Activated CD4-positive, alpha-beta T cell treated with anti-CD3 and anti-CD28 coated beads, Interleukin-2, amount 50 U/mL, for 24 hours (primary cell): ENCODE measurements at regions not wholly inside any gene's neighbourhood (a gene's known extent, or its start where the extent isn't known, plus 50 kb on each side); places are given as distances from the start of the nearest gene placed in this dataset.

Experiments used
- DNase-seq, 2 donors: peaks; one replicate each; pipeline ENCODE4 v3.0.0-alpha.2; 2020; ENCODE audit warnings: low read depth in 1 of 2, low spot score in 1 of 2

GRCh38 chr15:35724626-35725025, 178.7 kb upstream of the DPH6 start:
- no peak for DNase-seq

DNA sequence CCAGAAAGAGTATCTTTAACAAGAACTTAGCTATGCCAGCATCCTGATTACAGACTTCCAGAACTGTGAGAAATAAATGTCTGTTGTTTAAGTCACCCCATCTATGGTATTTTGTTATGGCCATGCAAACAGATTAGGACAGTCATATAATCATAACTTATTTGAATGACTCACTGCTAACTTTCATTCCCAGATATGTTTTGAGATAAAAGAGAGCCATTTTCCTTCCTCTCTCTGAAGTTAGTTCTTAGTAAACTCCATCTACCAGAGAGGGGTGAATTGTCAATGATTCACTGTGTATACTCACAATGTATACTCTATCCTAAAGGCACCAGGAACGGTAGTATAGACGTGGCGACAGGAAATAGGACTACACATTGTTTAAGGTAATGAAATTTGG, 179.4 kb upstream of the DPH6 start:
- no peak for DNase-seq

- DNase-seq = no peak
Observed at GRCh38 chr15:35727627-35728026, 181.7 kb upstream of the DPH6 start.

GRCh38 chr15:35728219-35728940, 182.4 kb upstream of the DPH6 start:
- DNase-seq = no peak

- no peak for DNase-seq
Observed at GRCh38 chr15:35736150-35736549, 190.2 kb upstream of the DPH6 start.

DNA sequence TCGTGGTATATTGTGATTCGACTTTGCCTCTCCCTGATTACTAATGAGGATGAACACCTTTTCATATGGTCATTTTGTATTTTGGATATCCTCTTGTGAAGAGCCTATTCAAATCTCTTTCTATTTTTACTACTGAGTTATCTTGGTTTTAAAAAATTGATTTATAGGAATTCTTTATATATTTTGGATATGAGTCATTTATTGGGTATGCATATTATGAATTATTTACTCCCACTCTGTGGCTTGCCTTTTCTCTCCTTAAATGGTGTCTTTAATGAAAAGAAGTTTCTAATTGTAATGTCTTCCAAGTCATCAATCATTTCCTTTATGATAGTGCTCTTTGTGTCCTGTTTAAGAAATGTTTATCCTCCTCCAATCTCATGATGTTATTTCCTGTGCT, 191.5 kb upstream of the DPH6 start:
- DNase-seq = no peak

DNA sequence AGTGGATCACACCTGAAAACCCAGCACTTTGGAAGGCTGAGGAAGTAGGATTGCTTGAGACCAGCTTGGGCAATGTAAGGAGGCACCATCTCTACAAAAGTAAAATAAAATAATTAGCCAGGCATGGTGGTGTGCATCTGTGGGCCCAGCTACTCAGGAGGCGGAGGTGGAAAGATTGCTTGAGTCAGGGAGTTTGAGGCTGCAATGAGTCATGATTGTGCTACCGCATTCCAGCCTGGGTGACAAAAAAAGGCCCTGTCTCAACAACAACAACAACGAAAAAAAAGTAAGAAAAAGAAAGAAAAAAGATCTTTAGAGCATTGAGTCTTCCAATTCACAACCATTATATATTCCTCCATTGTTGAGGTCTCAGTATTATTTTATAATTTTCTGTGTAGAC, 192.4 kb upstream of the DPH6 start:
- DNase-seq = no peak

- DNase-seq = no peak
Observed at GRCh38 chr15:35740761-35741160, 194.8 kb upstream of the DPH6 start.

- DNase-seq = no peak
Observed at GRCh38 chr15:35741395-35741794, 195.4 kb upstream of the DPH6 start.

DNA sequence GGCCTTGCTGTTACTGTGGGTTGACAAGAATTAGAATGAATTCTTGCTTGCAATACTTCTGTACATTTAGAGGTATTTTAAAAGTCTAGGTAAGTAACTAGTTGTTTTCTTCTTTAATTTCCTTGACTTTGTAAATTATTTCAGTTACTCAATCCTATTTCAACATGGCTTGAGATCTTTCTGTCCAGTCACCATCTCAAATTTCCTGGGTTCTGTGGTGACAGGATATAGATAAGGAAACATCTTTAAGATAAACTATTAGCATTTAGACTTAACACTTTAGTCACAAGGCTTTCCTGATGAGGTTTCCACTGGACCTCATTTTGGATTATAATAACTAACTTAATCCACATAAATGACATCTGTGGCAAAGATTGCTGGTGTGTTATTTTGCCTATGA, 195.9 kb upstream of the DPH6 start:
- DNase-seq = no peak

GRCh38 chr15:35743321-35743720, 197.4 kb upstream of the DPH6 start:
- DNase-seq = no peak

GRCh38 chr15:35746121-35746520, 200.2 kb upstream of the DPH6 start:
- DNase-seq = no peak

- no peak for DNase-seq
Observed at GRCh38 chr15:35748105-35748504, 202.1 kb upstream of the DPH6 start.

GRCh38 chr15:35750051-35750450, 204.1 kb upstream of the DPH6 start:
- DNase-seq = no peak

GRCh38 chr15:35751413-35752133, 205.6 kb upstream of the DPH6 start:
- DNase-seq = peak; percentile 2 to 34

GRCh38 chr15:35752134-35752466, 206.1 kb upstream of the DPH6 start:
- no peak for DNase-seq

GRCh38 chr15:35753486-35753885, 207.5 kb upstream of the DPH6 start:
- DNase-seq = no peak

- no peak for DNase-seq
Observed at GRCh38 chr15:35755237-35755802, 209.4 kb upstream of the DPH6 start.

DNA sequence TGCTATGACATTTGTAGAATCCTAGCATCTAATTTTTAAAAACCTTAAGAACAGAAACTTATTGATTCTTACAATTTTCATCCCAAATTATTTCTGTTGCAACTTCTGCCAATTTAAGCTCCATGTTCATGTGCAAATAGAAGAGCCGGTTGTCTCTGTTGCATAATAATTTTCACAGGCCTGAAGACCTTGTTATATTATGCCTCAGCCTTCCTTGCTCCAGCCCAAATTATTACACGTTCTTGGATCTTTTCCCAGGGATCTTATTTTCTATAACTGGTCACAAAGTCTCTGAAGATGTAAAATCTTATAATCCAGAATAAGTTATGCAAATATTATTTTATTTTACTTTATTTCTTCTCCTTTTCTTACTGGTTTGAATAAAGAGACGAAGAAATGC, 210.7 kb upstream of the DPH6 start:
- DNase-seq = no peak

DNA sequence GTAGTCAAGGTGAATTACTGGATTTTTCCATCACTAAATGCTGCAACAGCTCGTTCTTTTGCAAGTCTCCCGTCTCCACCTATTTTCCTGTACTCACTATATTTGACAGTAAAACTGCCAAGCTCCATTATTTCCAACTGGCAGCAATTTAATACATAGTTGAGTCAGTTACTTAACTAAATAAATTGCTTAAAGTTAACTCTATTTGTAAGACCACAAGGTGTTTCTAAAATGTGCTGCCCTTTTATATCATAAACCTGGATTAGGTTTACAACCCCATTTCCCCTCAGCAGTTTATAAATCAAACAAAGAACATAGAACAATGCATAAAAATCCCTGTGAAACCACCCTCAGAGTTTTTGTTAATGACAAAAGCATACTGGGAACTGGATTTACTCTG, 211.4 kb upstream of the DPH6 start:
- no peak for DNase-seq

DNA sequence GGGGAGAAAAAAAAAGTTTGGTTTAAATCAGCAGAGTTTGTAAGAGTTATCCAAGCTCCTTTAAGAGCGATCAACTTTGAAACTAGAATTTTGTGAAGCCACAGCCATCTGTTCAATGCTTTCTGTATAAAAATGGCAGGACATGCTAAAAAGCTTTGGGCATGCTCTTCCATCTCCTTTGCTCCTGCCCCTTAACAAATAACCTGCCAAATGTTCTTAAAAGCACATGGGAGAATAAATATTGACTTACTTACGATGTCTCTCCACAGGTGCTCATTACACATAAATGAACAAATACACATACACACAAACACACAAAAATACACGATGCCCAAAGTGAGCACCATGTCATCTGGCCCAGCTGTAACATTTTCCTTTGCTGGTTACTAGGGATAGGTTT, 211.8 kb upstream of the DPH6 start:
- no peak for DNase-seq

- DNase-seq = no peak
Observed at GRCh38 chr15:35764661-35765519, 218.9 kb upstream of the DPH6 start.
